Keratinocyte (primary cell): ENCODE measurements at regions not wholly inside any gene's neighbourhood (a gene's known extent, or its start where the extent isn't known, plus 50 kb on each side); places are given as distances from the start of the nearest gene placed in this dataset.

ENCODE experiments used
- DNase-seq: peaks from one replicate; pipeline ENCODE4 v3.0.0-alpha.2; 2011; ENCODE audit warnings: low read depth, missing footprints, low spot score
- FAIRE-seq: peaks from 2 replicates; lab custom pipeline; 2011; peaks lifted over from hg19 to GRCh38; lab: Jason Lieb, UNC
- H2AFZ ChIP-seq: 2 replicates; pipeline ENCODE4 v1.6.0; 2012; ENCODE audit warnings: low read length, control low read depth, inconsistent platforms; ENCODE audit not compliant: control insufficient read depth
- H3K27ac ChIP-seq: 2 replicates; pipeline ENCODE4 v1.5.1; 2011; ENCODE audit warnings: low read length; ENCODE audit not compliant: control insufficient read depth, insufficient read depth
- H3K27me3 ChIP-seq: 3 replicates; pipeline ENCODE4 v1.6.0; 2011; ENCODE audit warnings: low read length; ENCODE audit not compliant: control insufficient read depth, insufficient read depth; ENCODE audit errors: extremely low read depth
- H3K36me3 ChIP-seq, 2 experiments: 2 replicates in 1 of 2; 3 replicates in 1 of 2; pipeline ENCODE4 v1.5.1; 2011; ENCODE audit warnings: low read length in 2 of 2, mild to moderate bottlenecking in 1 of 2; ENCODE audit not compliant: control insufficient read depth in 2 of 2, insufficient read depth in 2 of 2; ENCODE audit errors: extremely low read depth in 1 of 2
- H3K4me1 ChIP-seq: 3 replicates; pipeline ENCODE4 v1.5.1; 2011; ENCODE audit warnings: low read length; ENCODE audit not compliant: control insufficient read depth, insufficient read depth; ENCODE audit errors: extremely low read depth
- H3K4me2 ChIP-seq: 3 replicates; pipeline ENCODE4 v1.6.0; 2011; ENCODE audit warnings: low read depth, low read length; ENCODE audit not compliant: control insufficient read depth, insufficient read depth; ENCODE audit errors: extremely low read depth
- H3K4me3 ChIP-seq, 3 experiments: fragments of 200-600 bp in 1 of 3; sonication (generic) in 1 of 3; 2 replicates in 2 of 3; 3 replicates in 1 of 3; pipeline ENCODE4 v1.5.1; 2011 to 2016; ENCODE audit warnings: low read length in 3 of 3, mild to moderate bottlenecking in 3 of 3, control low read depth in 2 of 3, inconsistent platforms in 1 of 3, low read depth in 1 of 3, mixed read lengths in 1 of 3, mixed run types in 1 of 3, moderate library complexity in 1 of 3; ENCODE audit not compliant: control insufficient read depth in 2 of 3, insufficient read depth in 2 of 3; ENCODE audit errors: extremely low read depth in 1 of 3
- H3K79me2 ChIP-seq: 2 replicates; pipeline ENCODE4 v1.6.0; 2012; ENCODE audit warnings: low read length; ENCODE audit not compliant: control insufficient read depth, insufficient read depth
- H3K9ac ChIP-seq: 3 replicates; pipeline ENCODE4 v1.6.0; 2011; ENCODE audit warnings: low read length; ENCODE audit not compliant: control insufficient read depth, insufficient read depth; ENCODE audit errors: extremely low read depth
- H3K9me1 ChIP-seq: 3 replicates; pipeline ENCODE4 v1.6.0; 2011; ENCODE audit warnings: low read length; ENCODE audit not compliant: control insufficient read depth, insufficient read depth; ENCODE audit errors: extremely low read depth
- H3K9me3 ChIP-seq: 2 replicates; pipeline ENCODE4 v1.5.1; 2012; ENCODE audit warnings: low read depth, low read length; ENCODE audit not compliant: control insufficient read depth
- H4K20me1 ChIP-seq: 3 replicates; pipeline ENCODE4 v1.6.0; 2011; ENCODE audit warnings: low read length; ENCODE audit not compliant: control insufficient read depth, insufficient read depth; ENCODE audit errors: extremely low read depth
- EZH2 ChIP-seq: IDR thresholded peaks from one replicate; pipeline ENCODE4 v1.6.1; 2012; ENCODE audit warnings: inconsistent platforms, mild to moderate bottlenecking, low read length, moderate library complexity
- dilution Hi-C: fragments of 300-500 bp; cut with MboI; formaldehyde crosslinking; loops from one replicate; pipeline ENCODE4 v1.7.0; 2020; ENCODE audit warnings: low sequenced_read_pairs; ENCODE audit not compliant: extremely low pct_ligation_motif_present
- TF ChIP-seq, protein P1 (sequence below), 3 experiments: IDR thresholded peaks in 1 of 3; conservative IDR thresholded peaks in 1 of 3; optimal IDR thresholded peaks in 1 of 3; 2 replicates in 2 of 3; 3 replicates in 1 of 3; pipeline versions ENCODE3 to v1.5.1; 2011; ENCODE audit warnings: low read length in 3 of 3, mild to moderate bottlenecking in 3 of 3, moderate library complexity in 2 of 3, control low read depth in 1 of 3, inconsistent platforms in 1 of 3; ENCODE audit not compliant: insufficient read depth in 2 of 3; ENCODE audit errors: extremely low read depth in 1 of 3

- dilution Hi-C loops, result no loop called here
- no peak overlapping the region for H3K9ac ChIP-seq
- H3K9me3 ChIP-seq, result no peaks in the 10 kb centered on the region
- FAIRE-seq (no peak), DNase-seq (no peak)
- no peak overlapping the region for H3K4me3 ChIP-seq
- no peaks in the 10 kb centered on the region for H4K20me1 ChIP-seq
- no peak overlapping the region for H3K4me2 ChIP-seq
- no peaks in the 10 kb centered on the region for H3K9me1 ChIP-seq
- H3K79me2 ChIP-seq, result no peaks in the 10 kb centered on the region
- peaks cover 13% of the 10 kb centered on the region for H3K4me1 ChIP-seq
- no peak overlapping the region for H2AFZ ChIP-seq
- no peak overlapping the region for H3K27ac ChIP-seq
- no peaks in the 10 kb centered on the region for H3K36me3 ChIP-seq
- H3K27me3 ChIP-seq, result no peaks in the 10 kb centered on the region
- TF ChIP-seq, protein P1, sequence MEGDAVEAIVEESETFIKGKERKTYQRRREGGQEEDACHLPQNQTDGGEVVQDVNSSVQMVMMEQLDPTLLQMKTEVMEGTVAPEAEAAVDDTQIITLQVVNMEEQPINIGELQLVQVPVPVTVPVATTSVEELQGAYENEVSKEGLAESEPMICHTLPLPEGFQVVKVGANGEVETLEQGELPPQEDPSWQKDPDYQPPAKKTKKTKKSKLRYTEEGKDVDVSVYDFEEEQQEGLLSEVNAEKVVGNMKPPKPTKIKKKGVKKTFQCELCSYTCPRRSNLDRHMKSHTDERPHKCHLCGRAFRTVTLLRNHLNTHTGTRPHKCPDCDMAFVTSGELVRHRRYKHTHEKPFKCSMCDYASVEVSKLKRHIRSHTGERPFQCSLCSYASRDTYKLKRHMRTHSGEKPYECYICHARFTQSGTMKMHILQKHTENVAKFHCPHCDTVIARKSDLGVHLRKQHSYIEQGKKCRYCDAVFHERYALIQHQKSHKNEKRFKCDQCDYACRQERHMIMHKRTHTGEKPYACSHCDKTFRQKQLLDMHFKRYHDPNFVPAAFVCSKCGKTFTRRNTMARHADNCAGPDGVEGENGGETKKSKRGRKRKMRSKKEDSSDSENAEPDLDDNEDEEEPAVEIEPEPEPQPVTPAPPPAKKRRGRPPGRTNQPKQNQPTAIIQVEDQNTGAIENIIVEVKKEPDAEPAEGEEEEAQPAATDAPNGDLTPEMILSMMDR (optimal IDR thresholded peaks at IDR 0.05 in 1 of 3, IDR thresholded peaks at IDR 0.05 in 1 of 3, conservative IDR thresholded peaks at IDR 0.05 in 1 of 3; ENCODE audit: extremely low read depth in 1 of 3, insufficient read depth in 2 of 3, low read length in 3 of 3), result no peak
- no peak for TF ChIP-seq EZH2
Measured at GRCh38 chr2:163351143-163351542, 384.7 kb downstream of the FIGN start.

DNA sequence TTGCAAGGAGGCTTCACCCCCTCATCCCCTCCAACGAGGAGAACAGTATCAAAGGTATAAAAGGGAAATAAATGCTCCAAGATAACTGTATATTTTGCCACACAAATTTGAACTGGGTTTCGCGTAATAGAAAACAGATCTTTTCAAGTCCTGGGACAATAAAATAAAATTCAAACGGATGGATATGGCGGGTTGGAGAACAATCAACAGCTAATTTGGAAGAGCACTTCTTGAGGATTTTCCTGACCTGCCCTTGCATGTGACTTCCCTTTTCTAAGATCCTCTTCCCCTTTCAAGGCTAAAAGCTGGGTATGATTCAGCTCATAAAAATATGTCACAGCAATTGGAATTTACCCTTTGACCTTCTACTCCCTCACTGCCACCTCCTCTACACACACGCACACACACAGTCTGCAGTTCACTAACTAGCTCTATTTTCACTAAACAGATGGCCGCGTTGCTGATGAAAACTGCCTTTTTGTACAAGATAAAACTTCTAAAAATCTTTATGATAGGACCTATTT is 386.9 kb downstream of the FIGN start:
- H4K20me1 ChIP-seq, result no peaks in the 10 kb centered on the region
- no peak overlapping the region for H3K27ac ChIP-seq
- TF ChIP-seq EZH2, result no peak
- TF ChIP-seq, protein P1 (optimal IDR thresholded peaks at IDR 0.05 in 1 of 3, IDR thresholded peaks at IDR 0.05 in 1 of 3, conservative IDR thresholded peaks at IDR 0.05 in 1 of 3; ENCODE audit: extremely low read depth in 1 of 3, insufficient read depth in 2 of 3, low read length in 3 of 3), result no peak
- peak; percentile 57 for FAIRE-seq
- dilution Hi-C loops, result no loop called here
- no peaks in the 10 kb centered on the region for H3K27me3 ChIP-seq
- no peaks in the 10 kb centered on the region for H3K36me3 ChIP-seq
- no peaks in the 10 kb centered on the region for H3K9me1 ChIP-seq
- peaks cover 13% of the 10 kb centered on the region for H3K4me1 ChIP-seq
- peak overlapping the region; percentile 33 for H3K9ac ChIP-seq
- DNase-seq, result no peak
- H3K79me2 ChIP-seq, result no peaks in the 10 kb centered on the region
- no peaks in the 10 kb centered on the region for H3K9me3 ChIP-seq
- H3K4me3 ChIP-seq, result peak overlapping the region in 1 of 3 experiments; percentile 59
- H2AFZ ChIP-seq, result peak overlapping the region; percentile 93
- peak overlapping the region; percentile 90 for H3K4me2 ChIP-seq
